HUDEP-2 (cell line): ENCODE measurements at regions not wholly inside any gene's neighbourhood (a gene's known extent, or its start where the extent isn't known, plus 50 kb on each side); places are given as distances from the start of the nearest gene placed in this dataset.
"Not testable (repeated sequence)": the region's sequence is repeated elsewhere in the genome, so short reads cannot be mapped to it uniquely, and the experiment has no call there.

Experiments
- DNase-seq, 76 experiments: peaks; one replicate each; lab custom pipeline; 2025; ENCODE audit not compliant: unreplicated experiment in 76 of 76; lab: John Stamatoyannopoulos, UW

DNA sequence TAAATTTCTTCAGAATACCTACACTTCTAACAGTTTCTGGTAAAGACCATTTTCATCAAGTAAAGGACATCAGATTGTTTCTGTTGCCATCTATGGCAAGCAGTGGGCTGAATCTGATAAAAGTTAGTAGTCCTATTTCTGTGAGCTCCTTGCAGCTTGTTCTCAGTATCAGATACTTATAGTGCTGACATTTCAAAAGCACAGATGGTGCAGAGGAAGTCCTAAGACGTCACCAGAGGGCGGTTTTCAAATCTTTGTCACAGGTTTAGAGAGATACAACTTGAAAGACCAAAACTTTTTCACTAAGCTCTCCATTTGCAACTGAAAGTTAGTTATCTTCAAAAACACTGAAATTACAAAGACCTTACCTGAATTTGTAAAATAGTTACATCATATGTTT is 719.8 kb downstream of the SLITRK1 start:
- DNase-seq, result peak in 4 of 76 experiments; percentile 7 to 25 (median 14)

GRCh38 chr13:83153848-83154247 is 728.4 kb downstream of the SLITRK1 start:
- no peak for DNase-seq

DNA sequence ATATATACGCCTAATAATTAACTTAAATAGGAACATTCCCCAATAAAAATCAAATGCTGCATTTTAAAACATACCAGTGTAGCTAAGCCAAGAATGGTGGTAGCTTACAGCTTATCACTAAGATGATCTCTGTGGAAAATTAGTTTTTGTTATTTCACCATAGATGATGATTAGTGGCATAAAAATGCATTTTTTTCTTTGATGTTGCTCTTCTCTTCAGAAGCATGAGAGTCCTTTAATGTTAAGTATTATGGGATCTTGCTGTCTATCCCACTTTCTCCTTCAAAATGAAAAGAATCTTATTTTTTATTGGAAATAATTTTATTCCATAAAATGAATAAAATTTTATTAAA is 731.0 kb downstream of the SLITRK1 start:
- no peak for DNase-seq

DNA sequence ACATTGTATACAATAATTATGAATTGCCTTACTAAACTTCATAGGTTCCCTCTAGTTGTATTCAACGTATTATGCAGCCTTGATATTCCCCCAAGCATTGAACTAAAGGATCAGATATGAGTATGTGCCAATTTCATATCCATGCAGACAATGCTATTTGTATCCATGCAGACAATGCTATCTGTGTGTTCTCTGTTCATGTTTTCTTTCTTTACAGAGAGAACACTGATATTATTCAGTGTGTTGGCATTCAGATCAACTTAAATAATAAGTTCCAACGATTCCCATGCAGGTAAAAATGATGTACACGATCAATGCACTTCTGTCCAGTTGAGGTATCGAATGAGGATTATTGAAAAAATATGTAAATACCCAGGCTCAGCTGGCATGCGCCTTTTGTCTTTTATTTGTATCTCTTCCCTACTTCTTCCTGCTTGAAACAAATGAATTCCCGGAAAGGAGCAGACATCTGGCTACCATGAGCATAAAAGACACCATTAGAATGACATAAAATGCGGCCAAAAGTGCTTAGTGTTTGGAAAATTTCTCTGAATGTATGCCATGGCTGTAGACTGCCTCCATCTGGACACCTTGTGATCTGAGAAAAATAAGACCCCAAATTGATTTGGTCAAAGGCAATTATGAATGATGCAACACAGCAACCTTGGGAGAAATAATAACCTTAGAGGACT is 731.5 kb downstream of the SLITRK1 start:
- no peak for DNase-seq

- DNase-seq, result no peak
Measured at GRCh38 chr13:83136660-83137059, 745.6 kb downstream of the SLITRK1 start.

- no peak for DNase-seq
Measured at GRCh38 chr13:83125791-83126190, 756.5 kb downstream of the SLITRK1 start.

GRCh38 chr13:83121896-83122295 is 760.4 kb downstream of the SLITRK1 start:
- no peak for DNase-seq

DNA sequence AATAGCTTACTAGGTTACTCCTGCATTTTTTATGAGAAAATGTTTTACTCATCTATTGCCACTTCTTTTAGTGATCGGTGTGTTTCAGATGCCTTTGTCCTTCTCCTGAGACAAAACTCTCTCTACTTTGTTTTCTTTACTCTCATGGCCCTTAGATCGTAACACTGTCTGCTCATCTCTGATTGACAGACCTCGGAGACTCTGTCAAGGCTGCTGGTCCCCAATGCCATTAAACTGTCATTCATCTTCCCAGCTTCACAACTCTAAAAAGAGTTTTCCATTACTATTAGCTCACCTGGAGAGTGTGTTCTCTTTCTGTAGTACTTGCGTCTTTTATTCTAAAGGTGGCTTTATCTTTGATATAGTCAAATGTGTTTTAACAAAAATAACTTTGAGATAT is 765.2 kb downstream of the SLITRK1 start:
- DNase-seq, result no peak

DNA sequence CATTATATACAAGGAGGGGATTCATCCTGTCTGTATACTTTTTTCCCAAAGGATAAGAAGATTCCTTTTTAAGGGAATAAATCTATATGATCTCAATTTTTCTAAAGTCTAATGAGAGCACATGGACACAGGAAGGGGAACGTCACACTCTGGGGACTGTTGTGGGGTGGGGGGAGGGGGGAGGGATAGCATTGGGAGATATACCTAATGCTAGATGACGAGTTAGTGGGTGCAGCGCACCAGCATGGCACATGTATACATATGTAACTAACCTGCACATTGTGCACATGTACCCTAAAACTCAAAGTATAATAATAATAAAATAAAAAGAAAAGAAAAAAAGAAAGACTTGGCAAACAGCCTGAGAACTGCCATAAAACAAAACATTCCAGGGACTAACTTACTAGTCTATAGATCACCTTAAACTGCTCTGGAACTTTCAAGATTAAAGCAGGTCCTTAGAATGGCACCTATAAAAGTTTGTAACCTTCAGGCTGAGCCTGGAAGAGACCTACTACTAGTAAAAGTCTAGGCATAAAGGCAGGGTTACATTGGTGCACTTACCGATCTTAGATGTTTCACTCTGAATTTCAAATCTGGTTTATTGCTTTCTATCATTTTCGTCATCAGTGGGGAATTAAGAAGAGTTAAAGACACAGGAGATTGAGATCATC is 780.6 kb downstream of the SLITRK1 start:
- not testable (repeated sequence) for DNase-seq

GRCh38 chr13:83100237-83100636 is 782.0 kb downstream of the SLITRK1 start:
- DNase-seq, result no peak

DNA sequence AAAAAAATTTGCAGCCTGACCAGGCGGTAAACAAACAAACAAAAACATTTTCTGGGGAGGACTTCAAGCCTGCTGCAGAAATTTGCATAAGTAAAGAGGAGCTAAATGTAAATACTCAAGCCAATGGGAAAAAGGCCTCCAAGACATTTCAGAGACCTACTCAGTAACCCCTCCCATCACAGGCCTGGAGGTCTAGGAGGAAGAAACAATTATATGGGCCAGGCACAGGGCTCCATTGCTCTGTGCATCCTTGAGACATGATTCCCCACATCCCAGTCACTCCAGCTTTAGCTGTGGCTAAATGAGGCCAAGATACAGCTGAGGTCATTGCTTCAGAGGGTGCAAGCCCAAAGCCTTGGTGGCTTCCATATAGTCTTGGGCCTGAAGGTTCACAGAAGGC is 793.4 kb downstream of the SLITRK1 start:
- no peak for DNase-seq

- DNase-seq, result no peak
Measured at GRCh38 chr13:83086948-83087347, 795.3 kb downstream of the SLITRK1 start.

DNA sequence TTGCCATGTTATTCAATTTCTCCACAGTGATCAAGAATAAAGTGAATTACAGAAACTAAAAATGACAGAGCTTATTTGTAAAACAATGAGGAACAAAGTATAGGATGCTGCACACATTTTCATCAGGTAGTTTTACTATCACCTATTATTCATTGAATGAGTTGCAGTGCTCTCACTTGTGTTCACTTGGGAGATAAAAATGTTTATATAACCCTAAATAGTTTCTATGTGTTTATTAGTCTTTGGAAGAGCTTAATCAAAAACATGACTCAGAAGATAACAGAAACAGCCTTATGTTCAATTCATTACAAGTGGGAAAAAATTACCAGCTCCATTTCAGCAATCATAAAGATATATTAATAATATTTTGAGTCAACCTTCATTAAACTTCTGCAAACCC is 796.2 kb downstream of the SLITRK1 start:
- DNase-seq, result no peak

- DNase-seq, result no peak
Measured at GRCh38 chr13:83085186-83085900, 796.9 kb downstream of the SLITRK1 start.

GRCh38 chr13:83077499-83077898 is 804.8 kb downstream of the SLITRK1 start:
- no peak for DNase-seq

- DNase-seq, result not testable (repeated sequence)
Measured at GRCh38 chr13:83073930-83074329, 808.3 kb downstream of the SLITRK1 start.

GRCh38 chr13:83065108-83065507 is 817.2 kb downstream of the SLITRK1 start:
- DNase-seq, result peak in 1 of 76 experiments; percentile 5

DNA sequence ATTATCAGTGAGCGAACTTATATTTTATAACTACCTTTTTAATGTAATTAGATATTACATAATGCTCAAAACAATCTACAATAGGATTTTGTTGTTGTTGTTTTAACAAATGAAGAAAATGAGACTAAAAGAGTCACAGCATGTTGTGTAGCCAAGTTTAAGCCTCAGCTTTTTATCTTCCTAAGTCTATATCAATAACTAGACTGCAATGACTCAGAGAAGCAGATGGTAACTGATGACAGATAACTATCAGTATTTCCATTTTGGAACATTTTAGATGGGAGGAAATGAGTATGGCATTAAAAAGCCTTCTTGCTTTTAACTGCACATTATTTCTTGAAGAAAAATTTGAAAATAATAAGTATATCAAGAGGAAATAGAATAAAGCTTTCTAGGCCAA is 825.2 kb downstream of the SLITRK1 start:
- DNase-seq, result peak in 1 of 76 experiments; percentile 5

DNA sequence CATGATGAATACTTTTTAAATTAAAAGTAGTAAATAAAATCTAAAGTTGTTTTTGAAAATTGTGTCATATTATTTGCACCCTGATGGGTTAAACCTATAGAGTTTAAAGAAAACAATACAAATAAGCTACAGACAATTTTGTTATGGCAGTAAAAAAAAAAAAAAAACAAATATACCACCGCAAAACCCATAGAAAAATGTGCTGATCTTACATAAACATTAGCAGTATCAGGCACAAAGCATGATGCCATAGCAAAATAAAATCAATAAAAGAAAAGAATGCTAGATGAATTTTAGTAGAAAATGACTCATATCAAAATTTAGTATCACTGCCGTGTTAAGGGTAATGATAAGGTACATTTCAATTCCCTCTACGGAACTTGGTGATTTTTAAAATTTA is 826.0 kb downstream of the SLITRK1 start:
- no peak for DNase-seq

GRCh38 chr13:83048419-83048818 is 833.9 kb downstream of the SLITRK1 start:
- no peak for DNase-seq

- DNase-seq, result no peak
Measured at GRCh38 chr13:83024955-83025594, 857.2 kb downstream of the SLITRK1 start.
